RPMI8226 (cell line): ENCODE measurements at regions not wholly inside any gene's neighbourhood (a gene's known extent, or its start where the extent isn't known, plus 50 kb on each side); places are given as distances from the start of the nearest gene placed in this dataset.

Source experiments
- DNase-seq: peaks from one replicate; pipeline ENCODE4 v3.0.0-alpha.2; 2015

GRCh38 chr1:177385760-177386698, 215.3 kb downstream of the BRINP2 start:
- no peak for DNase-seq

- no peak for DNase-seq
Observed at GRCh38 chr1:177384461-177384860, 213.7 kb downstream of the BRINP2 start.

- DNase-seq, result no peak
Observed at GRCh38 chr1:177383715-177384114, 213.0 kb downstream of the BRINP2 start.

- DNase-seq, result no peak
Observed at GRCh38 chr1:177377866-177378265, 207.1 kb downstream of the BRINP2 start.

- DNase-seq, result no peak
Observed at GRCh38 chr1:177368255-177368654, 197.5 kb downstream of the BRINP2 start.

- no peak for DNase-seq
Observed at GRCh38 chr1:177366091-177366490, 195.3 kb downstream of the BRINP2 start.

GRCh38 chr1:177360791-177361190, 190.0 kb downstream of the BRINP2 start:
- DNase-seq, result no peak

GRCh38 chr1:177356674-177357435, 186.1 kb downstream of the BRINP2 start:
- DNase-seq, result no peak

- DNase-seq, result peak; percentile 33
Observed at GRCh38 chr1:177355575-177355974, 184.8 kb downstream of the BRINP2 start.

GRCh38 chr1:177354247-177354646, 183.5 kb downstream of the BRINP2 start:
- DNase-seq, result no peak

GRCh38 chr1:177351361-177352108, 180.8 kb downstream of the BRINP2 start:
- DNase-seq, result peak; percentile 44

- no peak for DNase-seq
Observed at GRCh38 chr1:177346790-177347359, 176.1 kb downstream of the BRINP2 start.

- DNase-seq, result no peak
Observed at GRCh38 chr1:177343445-177343844, 172.7 kb downstream of the BRINP2 start.

- DNase-seq, result no peak
Observed at GRCh38 chr1:177341773-177342172, 171.0 kb downstream of the BRINP2 start.

GRCh38 chr1:177340601-177341067, 169.9 kb downstream of the BRINP2 start:
- DNase-seq, result no peak

GRCh38 chr1:177338376-177338775, 167.6 kb downstream of the BRINP2 start:
- no peak for DNase-seq

- DNase-seq, result no peak
Observed at GRCh38 chr1:177334903-177335302, 164.1 kb downstream of the BRINP2 start.

- DNase-seq, result no peak
Observed at GRCh38 chr1:177333936-177334595, 163.3 kb downstream of the BRINP2 start.
